ENCODE measurements at regions not wholly inside any gene's neighbourhood (a gene's known extent, or its start where the extent isn't known, plus 50 kb on each side); places are given as distances from the start of the nearest gene placed in this dataset.

- dilution Hi-C loops (cut with MboI; ENCODE audit: extremely low pct_ligation_motif_present, low sequenced_read_pairs): no loop called here
- Histone ChIP-seq H3K9me3 (ENCODE audit: control insufficient read depth, low read depth, low read length) (no peaks in the 10 kb centered on the region), H3K27ac (ENCODE audit: control insufficient read depth, insufficient read depth, low read length) (no peak overlapping the region), H3K4me1 (ENCODE audit: control insufficient read depth, extremely low read depth, insufficient read depth, low read length) (no peaks in the 10 kb centered on the region), H3K27me3 (ENCODE audit: control insufficient read depth, extremely low read depth, insufficient read depth, low read length) (peaks cover 8% of the 10 kb centered on the region), H3K9me1 (ENCODE audit: control insufficient read depth, extremely low read depth, insufficient read depth, low read length) (no peaks in the 10 kb centered on the region), H3K36me3 (ENCODE audit: control insufficient read depth in 2 of 2, extremely low read depth in 1 of 2, insufficient read depth in 2 of 2, low read length in 2 of 2) (no peaks in the 10 kb centered on the region), H3K4me2 (ENCODE audit: control insufficient read depth, extremely low read depth, insufficient read depth, low read depth, low read length) (no peak overlapping the region), H3K4me3 (ENCODE audit: control insufficient read depth in 2 of 3, extremely low read depth in 1 of 3, insufficient read depth in 2 of 3, low read depth in 1 of 3, low read length in 3 of 3) (no peak overlapping the region), H3K9ac (ENCODE audit: control insufficient read depth, extremely low read depth, insufficient read depth, low read length) (no peak overlapping the region), H4K20me1 (ENCODE audit: control insufficient read depth, extremely low read depth, insufficient read depth, low read length) (no peaks in the 10 kb centered on the region), H2AFZ (ENCODE audit: control insufficient read depth, low read length) (no peak overlapping the region), H3K79me2 (ENCODE audit: control insufficient read depth, insufficient read depth, low read length) (no peaks in the 10 kb centered on the region)
- FAIRE-seq (no peak), DNase-seq (ENCODE audit: low read depth, low spot score) (no peak)
- TF ChIP-seq, protein P1, sequence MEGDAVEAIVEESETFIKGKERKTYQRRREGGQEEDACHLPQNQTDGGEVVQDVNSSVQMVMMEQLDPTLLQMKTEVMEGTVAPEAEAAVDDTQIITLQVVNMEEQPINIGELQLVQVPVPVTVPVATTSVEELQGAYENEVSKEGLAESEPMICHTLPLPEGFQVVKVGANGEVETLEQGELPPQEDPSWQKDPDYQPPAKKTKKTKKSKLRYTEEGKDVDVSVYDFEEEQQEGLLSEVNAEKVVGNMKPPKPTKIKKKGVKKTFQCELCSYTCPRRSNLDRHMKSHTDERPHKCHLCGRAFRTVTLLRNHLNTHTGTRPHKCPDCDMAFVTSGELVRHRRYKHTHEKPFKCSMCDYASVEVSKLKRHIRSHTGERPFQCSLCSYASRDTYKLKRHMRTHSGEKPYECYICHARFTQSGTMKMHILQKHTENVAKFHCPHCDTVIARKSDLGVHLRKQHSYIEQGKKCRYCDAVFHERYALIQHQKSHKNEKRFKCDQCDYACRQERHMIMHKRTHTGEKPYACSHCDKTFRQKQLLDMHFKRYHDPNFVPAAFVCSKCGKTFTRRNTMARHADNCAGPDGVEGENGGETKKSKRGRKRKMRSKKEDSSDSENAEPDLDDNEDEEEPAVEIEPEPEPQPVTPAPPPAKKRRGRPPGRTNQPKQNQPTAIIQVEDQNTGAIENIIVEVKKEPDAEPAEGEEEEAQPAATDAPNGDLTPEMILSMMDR (optimal IDR thresholded peaks at IDR 0.05 in 1 of 3, IDR thresholded peaks at IDR 0.05 in 1 of 3, conservative IDR thresholded peaks at IDR 0.05 in 1 of 3; ENCODE audit: extremely low read depth in 1 of 3, insufficient read depth in 2 of 3, low read length in 3 of 3): no peak
- no peak for TF ChIP-seq EZH2 (IDR thresholded peaks at IDR 0.05; ENCODE audit: low read length)
Measured at GRCh38 chr4:112947616-112948015, 101.8 kb upstream of the ANK2 start.

- Histone ChIP-seq H2AFZ (ENCODE audit: control insufficient read depth, low read length) (no peak overlapping the region), H3K4me2 (ENCODE audit: control insufficient read depth, extremely low read depth, insufficient read depth, low read depth, low read length) (no peak overlapping the region)
- dilution Hi-C loops (cut with MboI; ENCODE audit: extremely low pct_ligation_motif_present, low sequenced_read_pairs): no loop called here
Measured at GRCh38 chr4:112951362-112952312, 97.8 kb upstream of the ANK2 start.

More at GRCh38 chr4:112951362-112952312, 97.8 kb upstream of the ANK2 start:
- H3K27me3 ChIP-seq (ENCODE audit: control insufficient read depth, extremely low read depth, insufficient read depth, low read length): no peaks in the 10 kb centered on the region
- H3K4me1 ChIP-seq (ENCODE audit: control insufficient read depth, extremely low read depth, insufficient read depth, low read length): no peaks in the 10 kb centered on the region
- no peaks in the 10 kb centered on the region for H3K36me3 ChIP-seq (ENCODE audit: control insufficient read depth in 2 of 2, extremely low read depth in 1 of 2, insufficient read depth in 2 of 2, low read length in 2 of 2)
- no peaks in the 10 kb centered on the region for H3K79me2 ChIP-seq (ENCODE audit: control insufficient read depth, insufficient read depth, low read length)
- no peak overlapping the region for H3K9ac ChIP-seq (ENCODE audit: control insufficient read depth, extremely low read depth, insufficient read depth, low read length)
- TF ChIP-seq, protein P1 (optimal IDR thresholded peaks at IDR 0.05 in 1 of 3, IDR thresholded peaks at IDR 0.05 in 1 of 3, conservative IDR thresholded peaks at IDR 0.05 in 1 of 3; ENCODE audit: extremely low read depth in 1 of 3, insufficient read depth in 2 of 3, low read length in 3 of 3): peak in 2 of 3 experiments; percentile 18 to 32
- TF ChIP-seq EZH2 (IDR thresholded peaks at IDR 0.05; ENCODE audit: low read length): no peak
- H3K9me1 ChIP-seq (ENCODE audit: control insufficient read depth, extremely low read depth, insufficient read depth, low read length): no peaks in the 10 kb centered on the region
- no peak for FAIRE-seq
- no peak overlapping the region for H3K27ac ChIP-seq (ENCODE audit: control insufficient read depth, insufficient read depth, low read length)
- H3K4me3 ChIP-seq (ENCODE audit: control insufficient read depth in 2 of 3, extremely low read depth in 1 of 3, insufficient read depth in 2 of 3, low read depth in 1 of 3, low read length in 3 of 3): no peak overlapping the region
- no peak for DNase-seq (ENCODE audit: low read depth, low spot score)
- no peaks in the 10 kb centered on the region for H3K9me3 ChIP-seq (ENCODE audit: control insufficient read depth, low read depth, low read length)
- H4K20me1 ChIP-seq (ENCODE audit: control insufficient read depth, extremely low read depth, insufficient read depth, low read length): no peaks in the 10 kb centered on the region

Measured in keratinocyte (primary cell).